ENCODE measurements at regions not wholly inside any gene's neighbourhood (a gene's known extent, or its start where the extent isn't known, plus 50 kb on each side); places are given as distances from the start of the nearest gene placed in this dataset.

DNA sequence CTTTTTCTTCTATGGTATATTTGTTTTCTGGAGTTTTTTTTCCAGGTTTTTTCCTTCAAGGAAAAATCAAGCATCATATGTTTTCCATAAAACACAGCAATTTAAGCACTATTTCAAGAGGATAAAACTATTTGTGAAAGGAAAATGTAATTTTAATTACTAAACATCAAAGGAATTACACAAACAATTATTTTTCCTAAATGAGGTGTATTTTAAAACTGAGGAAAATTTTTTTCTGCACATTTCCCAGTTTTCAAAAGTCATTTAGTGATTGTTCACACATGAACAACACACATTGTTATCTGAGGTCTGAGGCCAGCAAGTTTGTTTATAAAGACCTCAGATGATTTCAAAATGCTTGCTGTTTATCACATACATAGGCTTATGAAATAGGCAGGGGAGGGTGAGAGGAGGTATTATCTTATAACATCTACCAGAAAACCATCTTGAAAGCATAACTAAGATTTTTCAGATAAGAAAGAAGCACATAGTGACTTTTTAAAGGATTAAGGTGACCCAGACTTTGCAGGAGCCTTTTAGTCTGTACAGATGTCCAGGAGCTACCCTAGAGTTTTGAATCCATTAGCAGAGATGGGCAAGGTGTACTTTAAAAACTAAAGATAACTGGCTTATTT lies 381.6 kb downstream of the GJA1 start:
- TF ChIP-seq, protein P1, sequence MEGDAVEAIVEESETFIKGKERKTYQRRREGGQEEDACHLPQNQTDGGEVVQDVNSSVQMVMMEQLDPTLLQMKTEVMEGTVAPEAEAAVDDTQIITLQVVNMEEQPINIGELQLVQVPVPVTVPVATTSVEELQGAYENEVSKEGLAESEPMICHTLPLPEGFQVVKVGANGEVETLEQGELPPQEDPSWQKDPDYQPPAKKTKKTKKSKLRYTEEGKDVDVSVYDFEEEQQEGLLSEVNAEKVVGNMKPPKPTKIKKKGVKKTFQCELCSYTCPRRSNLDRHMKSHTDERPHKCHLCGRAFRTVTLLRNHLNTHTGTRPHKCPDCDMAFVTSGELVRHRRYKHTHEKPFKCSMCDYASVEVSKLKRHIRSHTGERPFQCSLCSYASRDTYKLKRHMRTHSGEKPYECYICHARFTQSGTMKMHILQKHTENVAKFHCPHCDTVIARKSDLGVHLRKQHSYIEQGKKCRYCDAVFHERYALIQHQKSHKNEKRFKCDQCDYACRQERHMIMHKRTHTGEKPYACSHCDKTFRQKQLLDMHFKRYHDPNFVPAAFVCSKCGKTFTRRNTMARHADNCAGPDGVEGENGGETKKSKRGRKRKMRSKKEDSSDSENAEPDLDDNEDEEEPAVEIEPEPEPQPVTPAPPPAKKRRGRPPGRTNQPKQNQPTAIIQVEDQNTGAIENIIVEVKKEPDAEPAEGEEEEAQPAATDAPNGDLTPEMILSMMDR (IDR thresholded peaks at IDR 0.05): no peak
- no peak for TF ChIP-seq EP300 (IDR thresholded peaks at IDR 0.05)
- TF ChIP-seq POLR2A (IDR thresholded peaks at IDR 0.05; ENCODE audit: low read depth): no peak
